Thymus (tissue), 11 donors: ENCODE measurements at regions not wholly inside any gene's neighbourhood (a gene's known extent, or its start where the extent isn't known, plus 50 kb on each side); places are given as distances from the start of the nearest gene placed in this dataset.

Experiments used
- DNase-seq, 9 donors: peaks; one replicate each; pipeline ENCODE4 v3.0.0-alpha.2; 2013; ENCODE audit warnings: low spot score in 9 of 9, low read depth in 6 of 9, missing footprints in 1 of 9
- H3K27ac ChIP-seq, 2 donors: one replicate each; pipeline ENCODE4 v1.5.1; 2013; ENCODE audit warnings: control low read depth in 1 of 2, low read depth in 1 of 2, low read length in 1 of 2, mild to moderate bottlenecking in 1 of 2, moderate library complexity in 1 of 2
- H3K27me3 ChIP-seq, 2 donors: one replicate each; pipeline ENCODE4 v1.5.1; 2013; ENCODE audit warnings: low read length in 1 of 2; ENCODE audit not compliant: control insufficient read depth in 2 of 2, insufficient read depth in 1 of 2
- H3K36me3 ChIP-seq, 2 donors: one replicate each; pipeline ENCODE4 v1.5.1; 2013; ENCODE audit warnings: low read length in 1 of 2, mild to moderate bottlenecking in 1 of 2, moderate library complexity in 1 of 2; ENCODE audit not compliant: control insufficient read depth in 2 of 2, insufficient read depth in 2 of 2
- H3K4me1 ChIP-seq, 2 donors: one replicate each; pipeline ENCODE4 v1.5.1; 2013; ENCODE audit warnings: low read length in 2 of 2; ENCODE audit not compliant: control insufficient read depth in 2 of 2, insufficient read depth in 2 of 2
- H3K4me3 ChIP-seq, 2 donors: one replicate each; pipeline ENCODE4 v1.5.1; 2013; ENCODE audit warnings: low read length in 2 of 2, control low read depth in 1 of 2, mild to moderate bottlenecking in 1 of 2
- H3K9me3 ChIP-seq, 2 donors: one replicate each; pipeline ENCODE4 v1.5.1; 2013; ENCODE audit warnings: low read length in 1 of 2, mild to moderate bottlenecking in 1 of 2; ENCODE audit not compliant: control insufficient read depth in 2 of 2, insufficient read depth in 1 of 2
- WGBS: extraction: QIAGEN DNeasy Blood & Tissue Kit; methylation state at CpG from one replicate; pipeline ENCODE4 v1.1.7; 2013; 5-methylcytosine and 5-hydroxymethylcytosine counted together
- donor health status: healthy.

- H3K4me3 ChIP-seq, result no peak overlapping the region
- no peaks in the 10 kb centered on the region for H3K27me3 ChIP-seq
- WGBS, result 96% methylated on average over 3 of the region's 3 CpGs
- no peak overlapping the region for H3K27ac ChIP-seq
- H3K36me3 ChIP-seq, result no peaks in the 10 kb centered on the region
- no peaks in the 10 kb centered on the region for H3K9me3 ChIP-seq
- H3K4me1 ChIP-seq, result peaks cover 0 to under 1% of the 10 kb centered on the region in 2 donors
- DNase-seq, result no peak
Observed at GRCh38 chr3:182711261-182711683, 82.0 kb upstream of the ATP11B start.

- Histone ChIP-seq H3K4me3 (no peak overlapping the region), H3K36me3 (no peaks in the 10 kb centered on the region), H3K9me3 (no peaks in the 10 kb centered on the region), H3K4me1 (peaks cover 0 to 4% of the 10 kb centered on the region in 2 donors), H3K27me3 (no peaks in the 10 kb centered on the region), H3K27ac (no peak overlapping the region)
- no peak for DNase-seq
- 96% methylated on average over 2 of the region's 2 CpGs for WGBS
Observed at GRCh38 chr3:182711853-182712252, 81.5 kb upstream of the ATP11B start.

DNA sequence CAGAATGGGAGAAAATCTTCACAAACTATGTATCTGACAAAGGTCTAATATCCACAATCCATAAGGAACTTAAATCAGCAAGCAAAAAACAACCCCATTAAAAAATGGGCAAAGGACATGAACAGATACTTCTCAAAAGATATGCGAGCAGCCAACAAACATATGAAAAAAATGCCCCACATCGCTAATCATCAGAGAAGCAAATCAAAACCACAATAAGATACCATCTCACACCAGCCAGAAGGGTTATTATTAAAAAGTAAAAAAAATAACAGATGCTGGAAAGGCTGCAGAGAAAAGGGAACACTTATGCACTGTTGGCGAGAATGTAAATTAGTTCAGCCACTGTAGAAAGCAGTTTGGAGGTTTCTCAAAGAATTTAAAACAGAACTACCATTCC is 80.2 kb upstream of the ATP11B start:
- H3K4me1 ChIP-seq, result peaks cover 0 to 4% of the 10 kb centered on the region in 2 donors
- no peak overlapping the region for H3K27ac ChIP-seq
- H3K4me3 ChIP-seq, result no peak overlapping the region
- DNase-seq, result no peak
- H3K36me3 ChIP-seq, result no peaks in the 10 kb centered on the region
- no peaks in the 10 kb centered on the region for H3K27me3 ChIP-seq
- H3K9me3 ChIP-seq, result no peaks in the 10 kb centered on the region
- 90% methylated on average over 3 of the region's 3 CpGs for WGBS

DNA sequence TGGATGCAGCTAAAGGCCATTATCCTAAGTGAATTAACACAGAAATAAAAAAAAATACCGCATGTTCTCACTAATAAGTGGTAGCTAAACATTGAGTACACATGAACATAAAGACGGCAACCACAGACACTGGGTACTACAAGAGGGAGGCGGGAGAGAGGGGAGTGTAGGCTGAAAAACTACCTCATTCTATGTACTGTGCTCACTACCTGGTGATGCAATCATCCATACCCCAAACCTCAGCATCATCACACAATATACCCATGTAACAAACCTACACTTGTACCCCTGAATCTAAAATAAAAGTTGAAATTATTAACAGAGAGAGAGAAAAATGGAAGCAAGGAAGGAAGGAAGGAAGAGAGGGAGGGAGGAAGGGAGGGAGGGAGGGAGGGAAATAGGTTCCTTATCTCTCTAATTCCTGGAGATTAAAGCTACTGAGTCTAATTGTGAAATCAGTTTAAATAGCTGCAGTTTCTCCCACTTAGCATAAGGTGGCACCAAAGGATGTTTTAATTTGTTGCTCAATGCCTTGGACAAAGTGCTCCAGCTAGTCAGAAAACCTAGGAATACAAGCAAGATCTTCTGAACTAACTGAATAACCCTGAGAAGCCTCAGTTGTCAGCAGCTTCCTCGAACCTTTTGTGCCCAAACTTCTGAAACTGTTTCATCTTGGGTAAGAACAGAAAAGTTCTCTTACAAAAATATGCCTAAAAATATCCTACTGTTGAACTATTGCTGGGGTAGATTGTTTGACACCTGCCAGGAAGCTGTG is 79.4 kb upstream of the ATP11B start:
- DNase-seq, result peak in 8 of 9 donors; percentile 16 to 65 (median 24)
- WGBS, result 52% methylated on average over 4 of the region's 4 CpGs
- H3K27ac ChIP-seq, result no peak overlapping the region
- no peak overlapping the region for H3K4me3 ChIP-seq
- no peaks in the 10 kb centered on the region for H3K9me3 ChIP-seq
- H3K27me3 ChIP-seq, result no peaks in the 10 kb centered on the region
- peaks cover 0 to 4% of the 10 kb centered on the region in 2 donors for H3K4me1 ChIP-seq
- no peaks in the 10 kb centered on the region for H3K36me3 ChIP-seq

GRCh38 chr3:182715006-182715405 is 78.3 kb upstream of the ATP11B start:
- H3K36me3 ChIP-seq, result no peaks in the 10 kb centered on the region
- 98% methylated on average over 2 of the region's 2 CpGs for WGBS
- no peak for DNase-seq
- no peak overlapping the region for H3K4me3 ChIP-seq
- peaks cover 0 to 4% of the 10 kb centered on the region in 2 donors for H3K4me1 ChIP-seq
- no peaks in the 10 kb centered on the region for H3K9me3 ChIP-seq
- no peak overlapping the region for H3K27ac ChIP-seq
- H3K27me3 ChIP-seq, result no peaks in the 10 kb centered on the region

DNA sequence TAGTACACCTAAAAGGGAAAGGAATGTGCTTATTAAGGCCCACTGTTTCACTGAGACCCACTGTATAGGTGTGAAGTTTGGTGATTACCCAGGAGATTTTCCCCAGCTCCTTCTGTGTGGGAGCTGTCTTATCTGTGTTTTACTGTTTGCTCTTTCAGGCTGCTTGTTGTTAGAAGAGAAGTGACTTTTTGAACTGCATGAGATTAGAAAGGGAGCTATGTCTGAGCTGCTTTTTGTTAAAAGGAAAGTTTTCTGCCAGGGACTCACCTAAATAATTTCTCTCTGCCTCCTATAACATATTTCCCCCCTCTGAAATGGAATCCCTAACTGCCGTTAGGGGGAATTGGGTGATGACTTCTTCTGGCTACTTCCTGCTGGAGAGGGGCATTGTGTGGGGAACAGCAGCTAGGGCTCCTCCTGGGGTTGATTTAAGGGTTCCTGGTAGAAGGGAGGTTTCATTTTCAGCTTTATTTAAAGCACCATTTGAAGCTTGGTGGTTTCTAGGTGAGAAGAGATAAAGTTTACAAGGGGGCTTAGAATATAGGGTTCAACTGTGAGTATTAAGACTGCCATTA is 77.1 kb upstream of the ATP11B start:
- Histone ChIP-seq H3K4me1 (peaks cover 0 to 4% of the 10 kb centered on the region in 2 donors), H3K9me3 (no peaks in the 10 kb centered on the region), H3K27ac (no peak overlapping the region), H3K27me3 (no peaks in the 10 kb centered on the region), H3K36me3 (no peaks in the 10 kb centered on the region), H3K4me3 (no peak overlapping the region)
- DNase-seq, result no peak
- WGBS, result 41% methylated on average over 1 of the region's 1 CpG

GRCh38 chr3:182717216-182717615 is 76.1 kb upstream of the ATP11B start:
- H3K4me3 ChIP-seq, result no peak overlapping the region
- no peak overlapping the region for H3K27ac ChIP-seq
- no peaks in the 10 kb centered on the region for H3K36me3 ChIP-seq
- DNase-seq, result no peak
- H3K9me3 ChIP-seq, result no peaks in the 10 kb centered on the region
- WGBS, result 90% methylated on average over 2 of the region's 2 CpGs
- peaks cover 0 to 4% of the 10 kb centered on the region in 2 donors for H3K4me1 ChIP-seq
- no peaks in the 10 kb centered on the region for H3K27me3 ChIP-seq

- WGBS, result 97% methylated on average over 6 of the region's 6 CpGs
- Histone ChIP-seq H3K9me3 (no peaks in the 10 kb centered on the region), H3K4me3 (no peak overlapping the region), H3K4me1 (no peaks in the 10 kb centered on the region), H3K36me3 (no peaks in the 10 kb centered on the region), H3K27ac (no peak overlapping the region), H3K27me3 (peaks cover 0 to 4% of the 10 kb centered on the region in 2 donors)
- DNase-seq, result no peak
Observed at GRCh38 chr3:182722907-182723306, 70.4 kb upstream of the ATP11B start.

DNA sequence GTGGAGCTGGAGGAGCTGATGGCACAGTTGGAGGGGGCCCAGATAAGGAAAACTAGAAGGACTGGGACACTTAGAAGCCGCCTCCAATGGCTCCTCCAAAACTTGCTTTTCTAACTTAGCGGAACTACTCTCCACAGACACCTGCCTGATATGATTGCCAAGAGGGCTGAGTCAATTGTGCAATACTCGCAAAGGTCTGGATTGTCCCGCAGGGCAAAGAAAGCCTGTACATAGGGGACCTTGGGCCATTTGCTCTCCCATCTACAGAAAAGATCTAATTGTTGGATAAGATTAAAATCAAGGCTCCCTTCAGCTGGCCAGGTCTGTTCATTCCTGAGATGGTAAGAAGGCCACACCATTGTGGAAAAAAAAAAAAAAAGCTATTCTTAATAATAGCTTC is 69.7 kb upstream of the ATP11B start:
- no peaks in the 10 kb centered on the region for H3K4me1 ChIP-seq
- no peak for DNase-seq
- no peak overlapping the region for H3K4me3 ChIP-seq
- H3K27ac ChIP-seq, result no peak overlapping the region
- H3K9me3 ChIP-seq, result no peaks in the 10 kb centered on the region
- 95% methylated on average over 4 of the region's 4 CpGs for WGBS
- H3K36me3 ChIP-seq, result no peaks in the 10 kb centered on the region
- H3K27me3 ChIP-seq, result peaks cover 0 to 4% of the 10 kb centered on the region in 2 donors
